ENCODE measurements at regions not wholly inside any gene's neighbourhood (a gene's known extent, or its start where the extent isn't known, plus 50 kb on each side); places are given as distances from the start of the nearest gene placed in this dataset.
"Not testable (repeated sequence)": the region's sequence is repeated elsewhere in the genome, so short reads cannot be mapped to it uniquely, and the experiment has no call there.

GRCh38 chr1:187517546-187517945 lies 688.8 kb downstream of the PLA2G4A start:
- no peak for DNase-seq (ENCODE audit: low spot score)

- DNase-seq (ENCODE audit: low spot score), result no peak
These were observed 698.6 kb downstream of the PLA2G4A start for GRCh38 chr1:187527346-187527745.

- no peak for DNase-seq (ENCODE audit: low spot score)
These were observed 709.2 kb downstream of the PLA2G4A start for GRCh38 chr1:187537936-187538335.

- no peak for DNase-seq (ENCODE audit: low spot score)
These were observed 720.8 kb downstream of the PLA2G4A start for GRCh38 chr1:187549540-187549939.

DNA sequence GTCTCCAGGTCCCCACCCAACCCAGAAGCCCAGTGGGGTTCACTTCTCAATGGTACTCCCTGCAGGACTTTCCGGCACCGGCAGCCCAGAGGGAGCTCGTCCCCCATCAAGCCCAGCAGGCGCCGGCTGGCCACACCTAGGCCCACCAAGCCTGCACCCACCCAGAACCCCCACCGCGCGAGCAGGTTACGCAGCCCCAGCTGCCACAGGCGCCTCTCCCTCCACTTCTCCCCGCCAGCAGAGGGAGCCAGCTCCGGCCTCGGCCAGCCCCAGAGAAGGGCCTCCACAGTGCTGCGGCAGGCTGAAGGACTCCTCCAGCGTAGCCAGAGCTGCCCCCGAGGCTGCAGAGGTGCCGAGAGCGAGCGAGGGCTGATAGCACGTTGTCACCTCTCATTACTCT lies 722.3 kb downstream of the PLA2G4A start:
- DNase-seq (ENCODE audit: low spot score), result no peak

- no peak for DNase-seq (ENCODE audit: low spot score)
These were observed 734.4 kb downstream of the PLA2G4A start for GRCh38 chr1:187563191-187563590.

DNA sequence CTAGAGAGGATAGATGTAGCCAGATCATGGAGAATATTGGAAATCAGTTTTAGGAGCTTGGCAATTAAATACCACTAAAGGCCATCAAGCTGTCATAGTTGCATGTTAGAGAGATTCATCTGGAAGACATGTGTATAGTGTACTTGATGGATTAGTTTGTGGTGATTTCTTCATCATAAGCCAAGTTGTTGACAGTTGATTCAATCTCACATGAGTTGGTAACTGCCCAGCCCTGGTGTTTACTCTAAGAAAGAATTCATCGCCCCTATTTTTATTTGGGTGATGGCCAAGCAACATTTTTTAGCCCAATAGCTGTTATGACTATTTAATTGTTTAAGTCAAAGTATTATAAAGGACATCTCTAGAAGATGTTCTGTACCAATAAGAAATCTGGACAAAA lies 737.6 kb downstream of the PLA2G4A start:
- DNase-seq (ENCODE audit: low spot score), result no peak

- DNase-seq (ENCODE audit: low spot score), result no peak
These were observed 739.3 kb downstream of the PLA2G4A start for GRCh38 chr1:187568067-187568466.

DNA sequence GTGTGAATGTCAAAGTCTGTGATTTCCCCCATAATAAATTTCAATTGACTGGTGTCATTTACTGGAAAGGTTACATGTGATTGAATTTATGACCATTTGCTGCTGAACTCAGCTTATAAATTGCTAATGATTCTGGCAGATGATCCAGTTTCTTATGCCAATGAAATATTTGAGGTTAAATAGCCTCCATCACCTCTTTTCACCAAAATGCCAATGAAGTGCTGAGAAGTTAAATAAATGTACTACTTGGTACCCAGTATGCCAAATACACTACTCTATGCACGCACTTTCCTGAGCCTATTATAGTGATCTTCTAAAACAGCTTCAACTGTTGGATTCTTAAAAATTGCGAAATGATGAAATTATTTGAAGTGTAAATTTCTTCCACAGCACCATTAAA lies 741.4 kb downstream of the PLA2G4A start:
- no peak for DNase-seq (ENCODE audit: low spot score)

- DNase-seq (ENCODE audit: low spot score), result no peak
These were observed 748.9 kb downstream of the PLA2G4A start for GRCh38 chr1:187577610-187578009.

DNA sequence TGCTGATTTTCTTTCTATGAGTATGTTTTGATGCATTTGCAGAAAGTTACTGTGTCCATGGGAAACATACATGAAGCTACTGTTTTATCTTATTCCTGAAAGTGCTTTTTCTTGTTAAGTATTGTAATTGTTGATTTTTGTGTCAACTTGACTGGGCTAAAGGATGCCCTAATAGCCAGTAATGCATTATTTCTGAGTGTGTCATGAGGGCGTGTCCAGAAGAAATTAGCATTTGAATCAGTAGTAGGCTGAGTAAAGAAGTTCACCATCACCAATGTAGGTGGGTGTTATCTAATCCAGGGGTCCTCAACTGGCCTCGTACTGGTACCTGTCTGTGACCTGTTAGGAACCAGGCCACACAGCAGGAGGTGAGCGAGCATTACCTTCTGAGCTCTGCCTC lies 760.2 kb downstream of the PLA2G4A start:
- DNase-seq (ENCODE audit: low spot score), result no peak

DNA sequence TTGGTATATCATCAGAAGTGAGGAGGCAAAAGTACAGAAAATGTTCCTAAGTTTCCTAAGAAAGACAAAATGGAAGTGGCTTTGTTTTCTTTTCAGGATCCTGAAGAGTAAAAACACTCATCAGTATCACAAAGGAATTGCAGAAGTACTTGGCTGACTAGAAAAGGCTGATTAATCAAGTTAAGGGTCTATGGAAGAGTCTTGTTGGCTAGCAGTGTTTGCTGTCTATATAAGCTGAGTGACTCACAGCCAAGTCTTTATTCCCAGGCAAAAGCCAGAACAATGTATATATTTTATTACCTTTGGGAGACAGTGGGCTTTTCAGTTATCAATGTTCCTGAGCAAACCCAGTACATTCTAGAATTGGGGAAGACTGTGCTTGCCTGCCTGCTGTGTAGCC lies 777.0 kb downstream of the PLA2G4A start:
- DNase-seq (ENCODE audit: low spot score), result no peak

DNA sequence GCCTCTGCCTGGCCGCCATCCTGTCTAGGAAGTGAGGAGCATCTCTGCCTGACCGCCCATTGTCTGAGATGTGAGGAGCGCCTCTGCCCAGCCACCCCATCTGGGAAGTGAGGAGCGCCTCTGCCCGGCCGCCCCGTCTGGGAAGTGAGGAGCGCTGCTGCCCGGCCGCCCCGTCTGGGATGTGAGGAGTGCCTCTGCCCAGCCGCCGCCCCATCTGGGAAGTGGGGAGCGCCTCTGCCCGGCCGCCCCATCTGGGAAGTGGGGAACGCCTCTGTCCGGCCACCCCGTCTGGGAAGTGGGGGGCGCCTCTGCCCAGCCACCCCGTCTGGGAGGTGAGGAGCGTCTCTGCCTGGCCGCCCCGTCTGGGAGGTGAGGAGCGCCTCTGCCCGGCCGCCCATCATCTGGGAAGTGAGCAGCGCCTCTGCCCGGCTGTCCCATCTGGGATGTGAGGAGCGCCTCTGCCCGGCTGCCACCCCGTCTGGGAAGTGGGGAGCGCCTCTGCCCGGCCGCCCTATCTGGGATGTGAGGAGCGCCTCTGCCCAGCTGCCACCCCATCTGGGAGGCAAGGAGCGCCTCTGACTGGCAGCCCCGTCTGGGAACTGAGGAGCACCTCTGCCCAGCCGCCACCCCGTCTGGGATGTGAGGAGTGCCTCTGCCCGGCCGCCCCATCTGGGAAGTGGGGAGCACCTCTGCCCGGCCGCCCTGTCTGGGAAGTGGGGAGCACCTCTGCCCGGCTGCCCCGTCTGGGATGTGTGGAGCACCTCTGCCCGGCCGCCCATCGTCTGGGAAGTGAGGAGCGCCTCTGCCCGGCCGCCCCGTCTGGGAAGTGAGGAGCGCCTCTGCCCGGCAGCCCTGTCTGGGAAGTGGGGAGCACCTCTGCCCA lies 787.3 kb downstream of the PLA2G4A start:
- not testable (repeated sequence) for DNase-seq (ENCODE audit: low spot score)

DNA sequence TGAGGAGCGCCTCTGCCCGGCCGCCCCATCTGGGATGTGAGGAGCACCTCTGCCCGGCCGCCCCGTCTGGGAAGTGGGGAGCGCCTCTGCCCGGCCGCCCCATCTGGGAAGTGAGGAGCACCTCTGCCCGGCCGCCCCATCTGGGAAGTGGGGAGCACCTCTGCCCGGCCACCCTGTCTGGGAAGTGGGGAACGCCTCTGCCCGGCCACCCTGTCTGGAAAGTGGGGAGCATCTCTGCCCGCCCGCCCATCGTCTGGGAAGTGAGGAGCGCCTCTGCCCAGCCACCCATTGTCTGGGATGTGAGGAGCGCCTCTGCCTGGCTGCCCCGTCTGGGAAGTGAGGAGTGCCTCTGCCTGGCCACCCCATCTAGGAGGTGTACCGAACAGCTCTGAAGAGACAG lies 788.1 kb downstream of the PLA2G4A start:
- not testable (repeated sequence) for DNase-seq (ENCODE audit: low spot score)

DNA sequence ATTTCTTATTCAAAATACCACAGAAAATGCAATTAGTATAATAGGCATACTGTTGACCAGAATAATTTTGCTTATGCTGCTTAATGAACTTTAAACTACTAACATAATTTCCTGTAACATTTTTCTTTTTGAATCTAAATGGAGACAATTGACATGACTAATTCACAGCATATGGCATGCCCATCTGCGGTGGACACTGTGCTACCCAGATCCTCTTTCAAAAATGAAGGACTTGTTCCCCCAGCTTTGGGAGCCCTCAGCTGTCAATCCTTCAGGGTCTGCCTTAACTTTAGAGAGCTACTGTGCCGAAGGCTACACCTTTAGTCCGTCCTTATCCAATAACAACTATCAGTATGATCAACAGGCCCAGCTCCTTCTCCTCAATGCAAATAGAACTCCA lies 789.0 kb downstream of the PLA2G4A start:
- no peak for DNase-seq (ENCODE audit: low spot score)

DNA sequence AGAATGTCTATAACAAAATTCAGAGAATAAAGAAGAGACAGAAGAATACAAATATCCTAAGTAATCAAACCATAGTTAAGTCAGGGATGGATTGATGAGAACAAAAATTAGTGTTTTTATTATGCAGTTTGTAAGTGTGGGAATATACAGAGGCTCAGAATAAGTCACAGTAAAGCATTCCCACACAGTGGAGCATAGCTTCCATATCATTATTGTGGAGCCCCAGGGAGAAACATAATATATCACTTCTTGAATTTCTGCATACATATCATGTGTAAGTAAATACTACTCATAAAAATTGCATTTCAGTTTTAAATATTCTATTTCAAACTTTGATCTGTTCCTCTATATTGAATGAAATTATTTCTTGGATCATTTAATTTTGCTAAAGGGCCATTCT lies 790.4 kb downstream of the PLA2G4A start:
- no peak for DNase-seq (ENCODE audit: low spot score)

GRCh38 chr1:187621951-187622350 lies 793.2 kb downstream of the PLA2G4A start:
- no peak for DNase-seq (ENCODE audit: low spot score)

DNA sequence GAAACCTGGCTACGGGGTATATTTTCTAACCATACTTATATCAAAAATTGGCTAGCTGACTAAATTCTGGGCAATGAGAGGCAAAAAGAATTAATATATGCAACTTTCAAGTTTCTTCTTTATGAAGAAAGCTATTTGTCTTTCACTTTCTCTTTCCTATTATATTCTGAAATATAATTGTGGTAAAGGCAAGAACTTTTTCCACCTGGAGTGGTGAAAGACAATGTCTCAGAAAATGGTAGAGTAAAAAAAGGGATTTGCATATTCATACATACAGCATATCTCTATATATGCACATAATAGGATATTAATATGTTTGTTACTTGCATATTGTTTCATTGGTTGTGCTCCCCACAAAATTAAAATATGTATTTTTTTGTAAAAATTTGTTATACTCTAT lies 793.8 kb downstream of the PLA2G4A start:
- DNase-seq (ENCODE audit: low spot score), result no peak

DNA sequence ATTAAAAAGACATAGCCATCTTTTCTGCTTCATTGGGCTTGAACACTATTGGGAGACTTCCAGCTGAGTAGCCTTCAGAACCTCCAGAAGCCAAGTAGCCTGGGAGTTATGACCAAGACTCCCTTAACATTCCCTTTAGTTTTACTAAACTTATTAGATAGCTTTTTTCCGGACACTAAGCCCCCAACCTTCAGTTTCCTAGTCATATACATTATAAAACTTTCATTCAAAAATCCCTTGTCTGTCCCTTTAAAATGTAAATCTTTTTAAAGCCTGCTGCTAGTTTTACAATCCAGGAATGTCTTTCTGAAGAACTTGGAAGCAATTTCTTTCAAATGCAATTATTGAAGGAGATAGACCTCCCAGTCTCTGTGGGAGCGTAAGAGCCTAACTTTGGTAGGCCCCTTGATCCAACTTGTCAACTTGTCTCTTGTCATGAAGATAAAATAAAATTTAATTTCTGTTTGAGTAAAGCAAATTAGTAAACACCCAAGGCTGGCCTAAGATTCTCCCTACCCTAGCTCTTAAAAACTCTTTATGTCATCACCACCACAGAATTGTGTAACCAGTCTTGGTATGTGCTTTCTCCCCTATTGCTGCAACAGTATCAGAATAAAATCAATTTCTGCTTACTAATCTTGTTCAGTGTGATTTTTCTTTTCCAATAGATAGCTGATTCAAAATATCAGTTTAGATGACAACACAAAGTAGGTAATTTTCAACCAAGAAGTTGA lies 796.2 kb downstream of the PLA2G4A start:
- no peak for DNase-seq (ENCODE audit: low spot score)

DNA sequence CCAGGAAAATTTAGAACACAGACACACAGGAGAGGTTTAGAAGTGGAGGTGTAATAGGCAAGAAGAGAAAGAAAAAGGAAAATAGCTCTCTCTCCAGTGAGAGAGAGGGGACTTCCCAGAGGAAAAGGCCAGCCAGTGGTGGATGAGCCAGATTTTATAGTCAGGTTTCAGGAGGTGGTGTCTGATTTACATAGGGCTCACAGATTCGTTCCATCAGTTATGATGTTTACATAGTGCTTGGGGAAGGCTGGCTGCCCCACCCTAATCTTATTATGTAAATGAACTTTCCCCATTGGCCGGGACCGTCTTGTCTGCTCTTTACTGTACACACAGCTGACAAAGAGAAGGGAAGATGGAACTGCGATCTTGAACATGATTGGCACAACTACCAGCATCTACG lies 797.3 kb downstream of the PLA2G4A start:
- no peak for DNase-seq (ENCODE audit: low spot score)

GRCh38 chr1:187627516-187627915 lies 798.8 kb downstream of the PLA2G4A start:
- no peak for DNase-seq (ENCODE audit: low spot score)

DNA sequence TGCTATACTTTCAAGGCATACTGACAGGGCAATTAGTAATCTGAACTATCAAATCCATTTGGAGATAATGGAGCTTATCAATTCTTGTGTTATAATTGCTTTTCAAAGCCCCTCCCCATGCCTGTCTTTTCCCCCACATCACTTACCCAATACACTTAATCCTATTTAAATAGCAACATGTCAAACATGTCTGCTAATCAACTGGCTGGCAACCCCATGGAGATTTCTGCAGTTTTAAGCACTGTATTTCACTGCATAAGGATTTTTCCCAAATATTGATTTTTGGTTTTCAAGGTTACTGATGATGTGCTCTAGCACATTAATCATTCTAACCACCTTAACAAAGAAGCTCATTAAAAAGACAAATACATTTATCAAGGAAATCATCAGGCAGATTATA lies 800.3 kb downstream of the PLA2G4A start:
- no peak for DNase-seq (ENCODE audit: low spot score)

DNA sequence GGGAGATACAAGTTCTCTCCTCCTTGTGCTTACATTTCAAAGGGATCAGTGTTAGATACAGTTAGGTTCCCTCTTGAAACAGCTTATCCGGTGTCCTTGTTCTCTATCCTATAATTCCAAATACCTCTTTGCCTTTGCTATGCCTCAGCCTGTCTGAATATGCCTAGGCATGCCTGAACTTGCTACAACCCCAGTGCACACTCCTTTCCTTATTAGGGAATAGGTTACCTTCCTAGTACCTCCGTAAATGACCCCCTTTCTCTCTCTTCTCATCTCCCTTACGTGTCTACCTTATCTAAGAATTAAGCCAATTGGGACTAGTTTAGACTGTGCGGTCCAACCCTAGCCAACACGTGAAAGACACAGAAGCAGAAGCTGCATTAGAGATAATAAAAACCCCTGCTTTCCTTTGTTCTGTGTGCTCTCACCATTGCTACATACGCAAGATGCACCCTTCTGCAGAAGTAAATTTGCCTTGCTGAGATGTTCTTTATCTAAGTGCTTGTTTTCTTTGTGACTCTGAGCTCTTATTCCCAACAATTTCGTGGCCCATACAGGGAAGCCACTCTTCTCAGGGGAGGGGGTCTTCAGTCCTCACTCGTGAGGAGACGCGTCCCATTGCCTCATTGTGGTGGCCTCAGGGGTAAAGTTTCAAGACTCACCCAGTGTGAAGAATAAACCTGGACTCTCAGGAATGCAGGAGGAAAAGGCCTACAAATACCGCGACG lies 802.1 kb downstream of the PLA2G4A start:
- no peak for DNase-seq (ENCODE audit: low spot score)
